Stimulated activated CD8-positive, alpha-beta memory T cell treated with anti-CD3 and anti-CD28 coated beads, Interleukin-7, amount 100 ng/mL, for 4 hours (primary cell): ENCODE measurements at regions not wholly inside any gene's neighbourhood (a gene's known extent, or its start where the extent isn't known, plus 50 kb on each side); places are given as distances from the start of the nearest gene placed in this dataset.

ENCODE experiments used
- DNase-seq, 2 donors: peaks; one replicate each; pipeline ENCODE4 v3.0.0-alpha.2; 2020; ENCODE audit warnings: low read depth in 2 of 2

DNA sequence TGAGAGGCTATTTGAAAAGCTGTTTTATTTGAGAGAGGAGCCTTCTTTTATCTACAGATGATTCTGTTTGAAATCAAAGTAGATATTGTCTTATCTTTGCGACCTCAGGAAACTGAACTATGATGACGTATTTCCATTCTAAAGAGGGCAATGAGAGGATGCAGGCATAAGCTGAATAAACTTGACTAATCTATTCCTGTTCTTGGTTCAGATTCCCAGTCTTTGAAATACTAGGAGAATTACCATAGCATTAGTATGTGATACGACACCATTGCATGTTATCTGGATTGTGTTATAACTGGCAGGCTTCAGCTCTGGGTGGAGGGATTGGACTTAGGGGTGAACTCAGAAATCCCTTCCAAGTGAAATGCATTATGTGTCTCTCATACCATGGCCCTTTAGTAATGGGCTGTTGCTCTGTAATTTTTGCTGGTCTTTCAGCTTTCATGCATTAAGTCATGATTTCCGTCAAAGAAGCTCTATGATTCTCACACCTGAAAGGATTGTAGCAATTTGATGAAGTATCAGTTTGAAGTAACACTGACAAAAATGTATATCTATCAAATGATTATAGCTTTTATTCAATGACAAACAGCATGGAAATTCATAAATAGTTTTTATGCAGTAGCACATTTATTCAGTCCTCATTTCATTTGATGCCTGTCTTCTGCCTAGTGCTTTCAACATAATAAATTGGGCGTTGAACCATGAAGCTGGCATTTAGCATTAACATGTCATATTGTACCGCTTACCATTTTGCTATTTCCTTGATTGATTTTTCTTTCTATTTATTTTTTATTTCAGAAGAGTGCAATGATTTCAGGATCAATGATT, 138.4 kb upstream of the SPACA1 start:
- DNase-seq, result no peak

DNA sequence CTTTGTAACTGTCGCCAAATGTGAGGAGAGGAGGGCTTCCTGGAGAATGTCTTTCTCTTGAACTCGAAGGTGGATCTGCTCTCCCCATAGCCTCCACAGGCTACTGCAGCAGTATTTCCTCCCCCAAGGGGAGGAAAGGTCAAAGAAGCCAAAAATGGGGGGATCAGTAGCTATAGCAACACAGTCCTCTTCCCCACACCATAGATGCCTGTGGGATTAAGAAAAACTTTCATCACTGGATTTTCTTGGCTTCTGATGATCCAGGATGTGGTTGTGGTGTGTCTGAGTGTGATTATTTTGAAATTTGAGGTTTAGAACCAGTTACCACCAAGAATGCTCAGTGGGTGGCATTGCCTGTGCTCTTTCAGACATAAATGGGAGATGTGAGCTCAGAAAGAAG, 140.1 kb upstream of the SPACA1 start:
- no peak for DNase-seq

DNA sequence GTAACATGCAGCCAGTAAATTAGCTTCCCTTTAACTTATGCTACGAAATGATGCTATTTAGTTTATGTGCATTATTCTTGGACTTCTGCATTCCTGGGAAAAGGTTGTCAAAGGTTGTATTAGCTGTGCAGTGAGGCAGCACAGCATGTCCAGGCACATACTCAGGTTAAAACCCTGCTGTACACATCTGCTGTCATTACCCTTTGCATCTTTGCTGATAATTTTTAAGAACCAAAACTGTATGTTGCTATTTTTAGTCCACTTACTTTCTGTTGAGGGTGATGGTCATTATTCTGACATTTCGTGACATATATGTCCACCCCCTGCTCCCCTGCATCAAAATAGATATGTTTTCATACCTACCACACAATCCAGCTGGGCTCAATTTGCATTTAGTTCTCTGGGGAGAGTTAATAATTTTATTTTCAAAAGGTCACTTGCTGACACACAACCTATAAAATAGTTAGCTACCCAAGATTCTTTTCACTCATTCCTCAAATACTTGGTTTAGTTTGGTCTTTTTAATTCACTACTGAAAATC, 142.5 kb upstream of the SPACA1 start:
- no peak for DNase-seq

DNA sequence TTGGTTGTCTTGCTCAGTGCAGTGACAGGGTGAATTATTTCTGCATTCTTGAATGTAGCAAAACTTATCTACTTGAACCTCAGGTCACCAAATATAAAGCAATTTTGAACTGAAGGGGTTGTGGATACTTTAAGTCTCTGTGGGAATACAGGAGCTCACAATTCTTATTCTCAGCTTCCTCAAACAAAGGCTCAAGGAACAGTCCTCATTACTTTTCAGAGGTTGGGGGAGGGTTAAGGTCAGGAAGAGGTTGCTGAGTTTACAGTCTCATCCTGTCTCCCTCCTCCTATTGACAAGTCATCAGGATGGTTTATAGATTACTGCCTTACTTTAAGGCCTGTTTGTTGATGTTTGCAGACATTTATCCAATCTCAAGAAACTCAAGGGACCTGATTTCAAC, 143.6 kb upstream of the SPACA1 start:
- DNase-seq, result no peak

DNA sequence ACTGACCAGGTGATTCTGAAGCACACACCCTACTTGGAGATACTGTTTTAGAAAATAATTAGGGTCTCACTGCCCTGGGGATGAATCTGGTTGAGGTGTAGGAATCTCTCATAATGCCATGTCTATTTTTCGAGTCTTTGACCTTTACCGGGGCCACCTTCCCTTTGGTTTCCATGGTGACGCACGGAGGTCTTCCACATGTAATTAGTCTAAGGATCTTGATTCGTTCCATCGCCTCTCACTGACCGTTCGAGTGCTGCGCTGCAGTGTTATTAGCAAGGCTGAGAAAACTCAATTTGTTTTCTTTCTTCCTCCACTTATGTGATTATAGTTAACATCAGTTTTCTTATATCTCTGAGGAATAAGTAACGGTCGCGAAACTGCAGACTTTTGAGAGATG, 144.3 kb upstream of the SPACA1 start:
- no peak for DNase-seq

DNA sequence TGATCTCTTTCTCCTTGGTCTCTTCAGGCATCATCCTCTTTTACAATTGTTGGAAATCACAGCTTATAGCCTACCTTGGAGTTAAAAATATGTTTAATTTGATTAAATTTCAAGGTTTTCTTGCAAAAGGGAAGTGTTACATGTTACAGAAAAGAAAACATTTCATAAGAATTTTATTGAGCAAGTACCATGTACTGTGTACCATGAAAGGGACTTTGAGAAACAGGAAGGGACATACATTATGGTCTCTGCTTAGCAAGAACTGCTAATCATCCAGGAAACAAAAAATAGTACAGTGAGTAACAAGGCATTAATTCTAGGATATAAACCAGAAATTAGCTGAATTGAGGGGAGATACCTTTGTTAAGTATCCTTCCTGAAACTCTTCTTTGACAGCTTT, 145.3 kb upstream of the SPACA1 start:
- no peak for DNase-seq

GRCh38 chr6:87901613-87902012, 146.0 kb upstream of the SPACA1 start:
- DNase-seq, result no peak

- DNase-seq, result no peak
Measured at GRCh38 chr6:87900160-87900698, 147.4 kb upstream of the SPACA1 start.

- DNase-seq, result no peak
Measured at GRCh38 chr6:87899499-87900147, 148.0 kb upstream of the SPACA1 start.

DNA sequence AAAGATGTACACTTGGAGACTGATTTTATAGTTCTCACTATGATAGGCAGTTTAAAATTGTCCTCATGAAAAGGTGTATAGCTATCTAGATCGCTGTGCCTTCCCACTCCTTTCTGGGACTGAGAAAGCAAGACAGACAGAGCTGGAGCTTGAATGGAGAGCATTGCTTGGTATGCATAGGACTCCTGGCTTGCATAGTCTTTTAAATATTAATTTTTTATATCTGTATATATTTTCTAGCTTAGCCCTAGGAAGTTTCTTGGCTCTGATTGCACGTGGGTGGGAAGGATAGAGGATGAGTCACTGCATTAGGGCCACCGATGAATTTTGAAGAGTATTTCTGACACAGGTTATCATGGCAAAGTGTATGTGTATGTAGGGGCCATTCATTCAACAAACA, 150.0 kb upstream of the SPACA1 start:
- DNase-seq, result no peak

GRCh38 chr6:87897013-87897412, 150.6 kb upstream of the SPACA1 start:
- no peak for DNase-seq

DNA sequence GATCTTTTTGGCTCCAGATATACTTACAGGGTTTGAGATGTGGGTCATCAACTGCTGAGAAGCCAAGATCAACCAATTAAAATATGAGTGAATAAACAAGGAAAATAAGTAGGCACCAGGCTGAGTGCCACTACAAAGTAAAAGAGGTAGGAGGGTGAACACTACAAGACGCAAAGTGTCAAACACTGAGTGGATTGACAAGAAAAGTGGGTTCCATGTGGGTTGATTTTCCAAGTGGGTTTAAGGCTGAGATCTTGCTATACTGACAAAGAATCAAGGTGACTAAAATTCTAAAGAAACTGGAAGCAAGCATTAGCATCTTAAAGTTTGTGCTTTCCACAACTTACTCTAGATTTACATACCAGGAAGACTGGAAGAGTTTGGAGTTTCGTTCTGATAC, 160.4 kb upstream of the SPACA1 start:
- no peak for DNase-seq

DNA sequence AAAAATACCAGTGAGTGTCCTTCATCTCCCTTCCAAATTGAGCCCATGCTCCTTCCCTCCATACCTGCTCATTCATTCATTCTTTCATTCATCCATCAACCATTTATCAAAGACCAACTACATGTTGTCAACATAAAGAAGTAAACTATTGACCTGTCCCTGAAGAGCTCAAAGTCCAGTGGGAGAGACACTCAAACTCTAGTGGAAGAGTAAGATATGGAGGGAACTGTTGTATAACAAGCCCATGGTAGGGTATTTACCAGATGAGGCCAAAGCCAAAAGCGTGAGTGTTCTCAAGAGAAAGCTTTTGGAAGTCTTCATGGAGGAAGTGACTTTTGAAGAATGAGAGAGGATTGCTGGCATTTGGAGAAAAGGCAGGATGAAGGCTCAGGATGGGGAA, 163.4 kb upstream of the SPACA1 start:
- no peak for DNase-seq

DNA sequence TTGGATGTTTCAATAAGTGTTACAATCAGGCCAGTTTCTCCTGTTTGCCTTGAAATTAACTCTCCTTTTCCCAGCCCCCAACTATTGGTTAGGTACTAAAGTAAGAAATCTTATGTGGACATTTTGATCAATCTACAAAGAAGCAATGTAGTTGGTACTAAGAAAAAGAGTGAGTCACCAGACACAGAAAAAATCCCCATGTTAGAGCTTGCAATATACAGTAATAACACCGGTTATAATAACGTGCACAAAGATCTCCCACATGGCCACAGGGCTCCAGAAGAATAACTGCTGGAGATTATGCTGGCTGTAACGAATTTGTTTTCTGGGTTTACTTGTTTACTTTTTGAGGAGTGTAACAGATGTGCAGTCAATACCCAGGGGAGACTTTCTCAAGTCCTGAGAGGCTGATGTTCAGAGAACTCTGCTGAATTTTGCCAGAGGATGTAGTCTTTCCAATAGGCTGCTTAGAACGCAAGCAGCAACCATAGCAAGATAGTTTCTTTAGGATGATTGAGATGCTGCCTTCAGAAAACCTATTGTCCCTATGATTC, 166.2 kb upstream of the SPACA1 start:
- DNase-seq, result no peak

DNA sequence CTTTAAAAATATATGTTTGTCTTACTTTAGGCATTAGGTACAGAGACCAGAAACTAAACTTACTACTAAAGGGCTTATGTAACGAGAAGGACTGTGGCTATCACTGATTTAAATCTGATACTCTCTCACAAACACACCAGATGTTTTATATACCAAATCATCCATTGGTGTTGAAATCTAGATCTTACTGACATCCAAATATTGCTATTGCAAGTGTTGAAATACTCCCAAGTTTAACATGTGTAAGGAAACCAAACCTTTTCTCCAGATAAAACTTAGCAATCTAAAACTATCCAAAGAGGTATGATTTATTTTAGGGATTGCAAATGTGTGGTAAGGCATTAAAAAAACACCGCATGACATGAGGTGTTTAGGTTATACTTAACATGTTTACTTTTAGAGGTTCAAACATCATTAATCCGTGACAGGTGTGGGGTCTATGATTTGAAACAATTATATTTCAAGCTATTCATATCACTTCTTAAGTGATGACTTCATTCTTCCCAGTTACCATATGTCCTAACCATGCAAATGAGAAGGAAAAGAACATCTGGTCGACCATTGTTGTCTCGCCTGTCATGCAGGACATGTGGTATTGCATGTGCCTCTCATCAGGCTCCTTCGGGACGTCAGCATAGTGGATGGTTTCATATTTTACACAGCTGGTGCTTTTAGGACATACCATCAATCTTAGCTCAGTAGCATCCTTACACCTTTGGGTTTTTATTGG, 168.3 kb upstream of the SPACA1 start:
- DNase-seq, result no peak

GRCh38 chr6:87875781-87876180, 171.9 kb upstream of the SPACA1 start:
- no peak for DNase-seq

DNA sequence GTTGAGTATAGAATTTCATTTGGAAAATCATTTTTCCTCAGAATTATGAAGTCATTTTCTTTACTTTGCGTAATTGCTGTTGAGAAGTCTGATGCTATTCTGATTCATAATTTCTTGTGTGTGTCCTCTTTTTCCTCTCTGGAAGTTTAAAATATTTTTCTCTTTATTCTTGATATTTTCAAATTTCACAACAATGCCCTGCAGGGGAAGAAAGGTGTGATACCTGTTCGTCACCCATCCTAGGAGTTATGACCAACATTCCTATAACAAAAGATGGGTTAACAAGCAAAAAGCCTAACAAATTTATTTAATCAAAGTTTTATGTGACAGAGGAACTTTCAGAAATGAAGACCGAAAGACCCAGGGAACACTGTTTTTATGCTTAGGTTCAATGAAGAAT, 171.5 kb upstream of the AKIRIN2 start:
- DNase-seq, result no peak

DNA sequence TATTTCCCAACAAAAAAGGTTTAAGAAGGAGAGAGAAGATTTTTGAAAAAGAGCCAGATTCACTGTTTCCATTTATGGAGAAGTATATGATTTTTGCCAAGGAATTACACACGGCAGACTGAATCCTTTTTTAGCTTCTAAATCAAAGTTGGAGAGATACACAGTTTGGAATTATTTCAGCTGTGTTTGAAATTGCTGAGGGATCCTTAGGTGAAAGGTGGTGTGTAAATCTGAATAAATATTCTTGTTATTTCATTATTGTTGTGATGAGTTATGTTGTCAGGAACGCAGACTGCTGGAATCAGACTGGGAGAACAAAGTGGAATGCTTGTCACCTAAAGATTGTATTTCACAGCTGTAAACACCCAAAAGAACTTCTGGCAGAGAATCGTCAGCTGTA, 168.5 kb upstream of the AKIRIN2 start:
- no peak for DNase-seq

DNA sequence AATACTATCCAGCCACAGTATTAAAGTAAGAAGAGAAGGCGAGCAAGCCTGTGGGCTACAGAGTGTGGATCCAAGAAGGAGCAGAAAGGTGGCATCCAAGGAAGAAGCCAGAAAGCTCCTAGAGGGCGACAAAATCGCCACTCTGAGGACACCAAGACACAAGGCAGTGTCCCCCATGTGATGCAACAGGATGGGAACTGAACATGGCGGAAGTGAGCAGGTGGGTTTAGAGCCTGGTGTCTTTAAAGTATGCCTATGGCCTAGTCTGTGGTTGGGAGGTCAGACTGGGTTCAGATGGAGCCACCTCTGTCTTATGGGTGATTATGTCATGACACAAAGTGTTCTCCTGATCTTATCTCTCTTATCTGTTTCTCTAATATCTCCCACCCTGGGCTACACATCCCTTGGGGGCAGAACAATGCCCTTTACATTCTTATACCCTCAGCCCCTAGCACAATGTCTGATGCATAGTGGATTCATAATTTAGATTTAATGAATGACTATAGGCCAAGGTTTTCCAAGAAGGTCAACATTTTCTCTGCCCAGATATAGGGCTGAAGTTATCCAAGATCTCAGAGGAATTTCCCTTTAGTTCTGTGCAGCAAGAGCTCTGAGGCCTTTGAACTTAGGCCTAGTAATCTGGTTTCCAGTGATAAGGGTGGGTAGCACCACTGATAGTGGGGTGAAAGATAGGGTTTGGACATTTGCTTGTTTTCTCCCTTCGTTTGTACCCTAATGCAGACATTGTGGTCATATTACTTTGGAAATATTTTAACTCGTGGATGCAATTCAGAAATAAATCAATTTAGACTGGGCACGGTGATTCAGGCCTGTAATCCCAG, 167.3 kb upstream of the AKIRIN2 start:
- DNase-seq, result no peak

GRCh38 chr6:87860902-87861301, 158.9 kb upstream of the AKIRIN2 start:
- no peak for DNase-seq

GRCh38 chr6:87858440-87858839, 156.4 kb upstream of the AKIRIN2 start:
- DNase-seq, result no peak
